Parathyroid adenoma (tissue), 2 donors: ENCODE measurements at regions not wholly inside any gene's neighbourhood (a gene's known extent, or its start where the extent isn't known, plus 50 kb on each side); places are given as distances from the start of the nearest gene placed in this dataset.

ENCODE experiments used
- H2AFZ ChIP-seq: fragments of 300-600 bp; sonication (generic); one replicate; pipeline ENCODE4 v1.7.0; 2017; ENCODE audit warnings: antibody characterized with exemption, mild to moderate bottlenecking
- H3K27ac ChIP-seq: fragments of 300-600 bp; sonication (generic); one replicate; pipeline ENCODE4 v1.7.0; 2017
- H3K27me3 ChIP-seq: fragments of 300-600 bp; sonication (generic); one replicate; pipeline ENCODE4 v1.7.0; 2017; ENCODE audit warnings: low read length; ENCODE audit not compliant: control insufficient read depth, insufficient read depth
- H3K36me3 ChIP-seq: fragments of 300-600 bp; sonication (generic); one replicate; pipeline ENCODE4 v1.7.0; 2017; ENCODE audit warnings: low read length; ENCODE audit not compliant: control insufficient read depth, insufficient read depth
- H3K4me1 ChIP-seq: fragments of 300-600 bp; sonication (generic); one replicate; pipeline ENCODE4 v1.7.0; 2017; ENCODE audit warnings: control low read depth
- H3K4me2 ChIP-seq: fragments of 300-600 bp; sonication (generic); one replicate; pipeline ENCODE4 v1.7.0; 2017; ENCODE audit warnings: low read length
- H3K4me3 ChIP-seq: fragments of 300-600 bp; sonication (generic); one replicate; pipeline ENCODE4 v1.7.0; 2017; ENCODE audit warnings: low read depth, low read length
- H3K79me2 ChIP-seq: fragments of 300-600 bp; sonication (generic); one replicate; pipeline ENCODE4 v1.7.0; 2017; ENCODE audit warnings: control low read depth
- H3K9ac ChIP-seq: fragments of 300-600 bp; sonication (generic); one replicate; pipeline ENCODE4 v1.7.0; 2017; ENCODE audit warnings: mild to moderate bottlenecking
- H3K9me3 ChIP-seq: fragments of 300-600 bp; sonication (generic); one replicate; pipeline ENCODE4 v1.7.0; 2017; ENCODE audit warnings: low read length; ENCODE audit not compliant: control insufficient read depth
- CTCF ChIP-seq: fragments of 300-600 bp; sonication (generic); IDR thresholded peaks from one replicate; pipeline ENCODE4 v1.7.0; 2017; ENCODE audit warnings: antibody characterized with exemption, mild to moderate bottlenecking
- donor health status: primary hyperparathyroidism.

DNA sequence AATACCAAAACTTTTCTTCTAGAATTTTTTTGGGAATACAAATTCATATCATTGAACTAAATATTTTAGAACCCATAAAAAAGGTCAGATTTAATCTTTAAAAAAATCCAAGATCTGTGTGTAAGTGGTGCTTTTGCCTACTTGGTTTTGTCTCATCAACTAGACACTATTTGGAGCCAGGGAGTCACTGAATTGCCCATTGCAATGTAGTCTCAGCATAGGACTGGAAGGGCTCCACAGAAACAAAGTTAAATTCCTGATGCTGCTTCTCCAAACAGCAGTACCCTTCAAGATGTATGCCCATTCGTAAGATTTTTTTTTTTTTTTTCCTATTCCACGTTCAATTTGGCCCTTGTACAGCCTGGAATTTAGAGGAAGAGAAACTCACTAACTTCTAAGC, 208.0 kb upstream of the MPDZ start:
- no peak overlapping the region for H3K9ac ChIP-seq

GRCh38 chr9:13487071-13487470, 207.6 kb upstream of the MPDZ start:
- no peak overlapping the region for H2AFZ ChIP-seq
- TF ChIP-seq CTCF = no peak
- H3K36me3 ChIP-seq = no peaks in the 10 kb centered on the region
- no peak overlapping the region for H3K9ac ChIP-seq
- H3K79me2 ChIP-seq = no peaks in the 10 kb centered on the region
- H3K9me3 ChIP-seq = no peaks in the 10 kb centered on the region
- no peak overlapping the region for H3K27ac ChIP-seq
- H3K4me3 ChIP-seq = no peak overlapping the region
- no peaks in the 10 kb centered on the region for H3K27me3 ChIP-seq
- H3K4me1 ChIP-seq = no peaks in the 10 kb centered on the region
- no peak overlapping the region for H3K4me2 ChIP-seq

More for the DNA sequence above, 208.0 kb upstream of the MPDZ start:
- no peaks in the 10 kb centered on the region for H3K27me3 ChIP-seq
- no peaks in the 10 kb centered on the region for H3K9me3 ChIP-seq
- H3K36me3 ChIP-seq = no peaks in the 10 kb centered on the region
- no peak overlapping the region for H3K27ac ChIP-seq
- no peak overlapping the region for H3K4me2 ChIP-seq
- H3K79me2 ChIP-seq = no peaks in the 10 kb centered on the region
- no peak for TF ChIP-seq CTCF
- H3K4me1 ChIP-seq = no peaks in the 10 kb centered on the region
- no peak overlapping the region for H2AFZ ChIP-seq
- no peak overlapping the region for H3K4me3 ChIP-seq

DNA sequence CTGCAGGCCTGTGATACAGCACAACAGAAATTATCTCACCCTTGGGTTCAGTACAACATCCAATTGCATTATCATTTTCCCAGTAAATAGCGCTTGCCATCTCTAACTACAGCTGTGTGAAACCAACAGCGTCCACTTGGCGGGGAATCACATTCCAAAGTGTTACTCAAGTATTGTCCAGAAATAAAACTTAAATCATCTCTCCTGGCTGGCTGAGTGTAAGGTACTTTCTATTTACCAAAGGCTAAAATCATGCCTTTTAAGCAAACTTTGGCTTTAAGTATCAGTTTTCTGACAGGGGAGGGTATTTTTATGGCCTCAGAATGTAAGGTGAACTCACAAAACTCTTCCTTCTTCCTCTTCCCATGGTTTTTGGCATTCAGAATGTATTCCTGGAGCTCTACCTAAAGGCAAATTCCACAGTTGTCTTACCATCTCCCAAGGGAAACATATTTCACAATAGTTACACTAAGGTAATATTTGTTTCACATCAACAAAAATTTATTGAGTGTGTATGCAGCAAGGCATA, 205.6 kb upstream of the MPDZ start:
- H3K4me1 ChIP-seq = no peaks in the 10 kb centered on the region
- H3K27me3 ChIP-seq = no peaks in the 10 kb centered on the region
- TF ChIP-seq CTCF = no peak
- H3K27ac ChIP-seq = no peak overlapping the region
- H3K36me3 ChIP-seq = no peaks in the 10 kb centered on the region
- no peak overlapping the region for H3K9ac ChIP-seq
- no peaks in the 10 kb centered on the region for H3K79me2 ChIP-seq
- no peaks in the 10 kb centered on the region for H3K9me3 ChIP-seq
- no peak overlapping the region for H2AFZ ChIP-seq
- H3K4me3 ChIP-seq = no peak overlapping the region
- no peak overlapping the region for H3K4me2 ChIP-seq

- H3K9me3 ChIP-seq = no peaks in the 10 kb centered on the region
- no peak for TF ChIP-seq CTCF
- no peak overlapping the region for H3K4me2 ChIP-seq
- H3K4me3 ChIP-seq = no peak overlapping the region
- no peak overlapping the region for H3K27ac ChIP-seq
- H3K79me2 ChIP-seq = no peaks in the 10 kb centered on the region
- no peaks in the 10 kb centered on the region for H3K4me1 ChIP-seq
- H2AFZ ChIP-seq = no peak overlapping the region
- no peak overlapping the region for H3K9ac ChIP-seq
- no peaks in the 10 kb centered on the region for H3K27me3 ChIP-seq
- H3K36me3 ChIP-seq = no peaks in the 10 kb centered on the region
These were observed 204.7 kb upstream of the MPDZ start for GRCh38 chr9:13484186-13484585.

GRCh38 chr9:13481274-13481673, 201.8 kb upstream of the MPDZ start:
- H3K27me3 ChIP-seq = no peaks in the 10 kb centered on the region
- no peak overlapping the region for H2AFZ ChIP-seq
- H3K4me1 ChIP-seq = no peaks in the 10 kb centered on the region
- no peak overlapping the region for H3K4me3 ChIP-seq
- H3K9ac ChIP-seq = no peak overlapping the region
- H3K27ac ChIP-seq = no peak overlapping the region
- no peak overlapping the region for H3K4me2 ChIP-seq
- no peaks in the 10 kb centered on the region for H3K36me3 ChIP-seq
- TF ChIP-seq CTCF = no peak
- H3K9me3 ChIP-seq = no peaks in the 10 kb centered on the region
- no peaks in the 10 kb centered on the region for H3K79me2 ChIP-seq
